Middle frontal gyrus (tissue), 1 donor: ENCODE measurements at regions not wholly inside any gene's neighbourhood (a gene's known extent, or its start where the extent isn't known, plus 50 kb on each side); places are given as distances from the start of the nearest gene placed in this dataset.

ENCODE experiments used
- DNase-seq: peaks from one replicate; pipeline ENCODE4 v3.0.0-alpha.2; 2015; ENCODE audit warnings: low spot score; ENCODE audit errors: extremely low spot score

- no peak for DNase-seq
These were observed 1195.9 kb upstream of the PRKX start for GRCh38 chrX:4909348-4909747.

GRCh38 chrX:4905576-4905975 lies 1192.1 kb upstream of the PRKX start:
- no peak for DNase-seq

GRCh38 chrX:4881277-4881676 lies 1167.8 kb upstream of the PRKX start:
- DNase-seq = no peak

GRCh38 chrX:4878640-4879039 lies 1165.2 kb upstream of the PRKX start:
- DNase-seq = no peak

- no peak for DNase-seq
These were observed 1162.8 kb upstream of the PRKX start for GRCh38 chrX:4876268-4876667.

- DNase-seq = no peak
These were observed 1138.1 kb upstream of the PRKX start for GRCh38 chrX:4851534-4851933.

GRCh38 chrX:4850312-4850711 lies 1136.9 kb upstream of the PRKX start:
- peak; percentile 11 for DNase-seq

GRCh38 chrX:4844376-4844775 lies 1130.9 kb upstream of the PRKX start:
- no peak for DNase-seq

GRCh38 chrX:4841216-4841745 lies 1127.8 kb upstream of the PRKX start:
- no peak for DNase-seq

- no peak for DNase-seq
These were observed 1118.1 kb upstream of the PRKX start for GRCh38 chrX:4831574-4831973.

GRCh38 chrX:4830880-4831557 lies 1117.6 kb upstream of the PRKX start:
- DNase-seq = no peak

- DNase-seq = no peak
These were observed 1112.1 kb upstream of the PRKX start for GRCh38 chrX:4825550-4825949.

GRCh38 chrX:4809571-4809970 lies 1096.1 kb upstream of the PRKX start:
- DNase-seq = no peak

- no peak for DNase-seq
These were observed 1092.1 kb upstream of the PRKX start for GRCh38 chrX:4805502-4805901.

- DNase-seq = no peak
These were observed 1087.3 kb upstream of the PRKX start for GRCh38 chrX:4800756-4801155.

GRCh38 chrX:4787971-4788370 lies 1074.5 kb upstream of the PRKX start:
- no peak for DNase-seq

- no peak for DNase-seq
These were observed 1051.4 kb upstream of the PRKX start for GRCh38 chrX:4764888-4765287.

- DNase-seq = no peak
These were observed 1048.7 kb upstream of the PRKX start for GRCh38 chrX:4762196-4762595.

GRCh38 chrX:4754878-4755604 lies 1041.6 kb upstream of the PRKX start:
- DNase-seq = no peak

GRCh38 chrX:4741024-4741423 lies 1027.6 kb upstream of the PRKX start:
- no peak for DNase-seq

- no peak for DNase-seq
These were observed 1021.9 kb upstream of the PRKX start for GRCh38 chrX:4735299-4735698.

GRCh38 chrX:4710618-4711433 lies 997.4 kb upstream of the PRKX start:
- no peak for DNase-seq
